Hematopoietic multipotent progenitor cell treated with erythropoietin and hydrocortisone succinate and interleukin-3 and kit ligand, for 8 days (in vitro differentiated cells): ENCODE measurements at regions not wholly inside any gene's neighbourhood (a gene's known extent, or its start where the extent isn't known, plus 50 kb on each side); places are given as distances from the start of the nearest gene placed in this dataset.

Experiments
- DNase-seq: peaks from one replicate; pipeline ENCODE4 v3.0.0-alpha.2; 2015

DNA sequence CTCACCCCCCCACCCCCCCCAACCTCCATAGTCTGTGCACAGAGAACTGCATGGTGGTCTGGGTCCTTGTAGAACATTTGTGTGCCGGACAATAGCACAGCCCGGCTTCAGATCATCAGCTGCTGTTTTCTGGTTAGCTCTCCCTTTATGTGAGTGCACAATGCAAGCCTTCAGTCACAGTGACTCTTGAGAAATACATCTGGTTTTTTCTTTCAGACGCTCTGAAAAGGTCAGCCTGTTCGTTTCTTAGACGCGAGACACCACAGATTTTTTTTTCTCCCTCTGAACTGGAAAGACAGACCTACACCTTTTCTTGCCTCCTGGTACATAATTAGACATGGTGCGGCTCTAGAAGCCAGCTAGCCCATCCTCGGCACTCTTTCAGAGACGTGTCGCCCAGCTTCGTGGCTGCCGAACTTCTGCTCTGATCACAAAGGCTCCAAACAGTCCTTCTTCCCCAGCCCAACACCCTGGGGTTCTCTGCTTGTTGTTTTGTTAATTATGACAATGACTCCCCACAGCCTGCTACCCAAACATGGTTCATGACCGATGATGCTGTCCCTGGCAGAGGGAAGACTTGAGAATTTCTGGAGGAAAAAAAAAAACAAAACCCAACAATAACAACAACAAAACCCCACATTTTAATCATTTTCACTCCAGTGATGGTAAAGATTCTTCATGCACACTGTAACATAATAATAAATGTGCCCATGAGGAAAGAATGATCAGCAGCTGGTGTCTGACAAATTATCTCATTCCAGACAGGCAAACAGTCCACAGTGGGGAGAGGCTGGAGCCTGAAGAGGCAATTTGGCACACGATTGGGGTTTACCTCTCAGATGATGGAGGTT is 241.4 kb upstream of the ZNF462 start:
- no peak for DNase-seq

DNA sequence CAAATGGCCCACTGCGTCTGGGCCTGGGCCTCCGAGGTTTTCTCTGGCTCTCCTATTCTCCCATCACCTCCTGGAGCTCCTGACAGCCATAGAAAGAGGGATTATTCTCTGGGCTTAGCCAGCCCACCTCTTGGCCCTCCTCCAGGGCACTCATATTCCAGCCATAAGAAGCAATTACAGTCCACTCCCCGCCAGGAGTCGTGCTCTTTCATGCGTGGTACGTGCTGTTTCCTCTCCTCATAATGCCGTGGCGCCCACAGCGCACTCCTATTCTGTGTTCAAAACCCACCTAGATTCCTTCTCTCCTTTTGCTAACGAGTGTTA is 240.8 kb upstream of the ZNF462 start:
- DNase-seq = no peak

GRCh38 chr9:106623558-106623957 is 239.4 kb upstream of the ZNF462 start:
- no peak for DNase-seq

- DNase-seq = no peak
These were observed 237.6 kb upstream of the ZNF462 start for GRCh38 chr9:106625259-106625789.

GRCh38 chr9:106626936-106627335 is 236.0 kb upstream of the ZNF462 start:
- no peak for DNase-seq

DNA sequence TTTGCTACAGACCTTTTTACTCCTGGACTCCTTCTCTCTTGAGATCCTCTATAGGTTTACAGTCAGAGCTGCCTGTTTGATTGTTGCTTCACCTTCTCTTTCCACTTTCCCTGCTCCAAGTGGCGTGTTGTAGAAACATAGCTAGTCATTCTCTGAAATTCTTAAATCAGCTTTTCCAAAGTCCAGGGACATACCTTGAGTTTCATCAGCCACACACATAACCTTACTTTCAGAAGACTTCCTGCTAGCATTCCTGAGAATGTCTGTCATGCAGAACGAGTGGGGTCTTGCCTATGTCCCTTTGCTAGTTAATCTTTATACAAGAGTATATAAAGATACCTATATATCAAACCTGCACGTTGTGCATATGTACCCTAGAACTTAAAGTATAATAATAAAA is 230.3 kb upstream of the ZNF462 start:
- no peak for DNase-seq

- no peak for DNase-seq
These were observed 228.8 kb upstream of the ZNF462 start for GRCh38 chr9:106634183-106634582.

- no peak for DNase-seq
These were observed 228.3 kb upstream of the ZNF462 start for GRCh38 chr9:106634641-106635040.

DNA sequence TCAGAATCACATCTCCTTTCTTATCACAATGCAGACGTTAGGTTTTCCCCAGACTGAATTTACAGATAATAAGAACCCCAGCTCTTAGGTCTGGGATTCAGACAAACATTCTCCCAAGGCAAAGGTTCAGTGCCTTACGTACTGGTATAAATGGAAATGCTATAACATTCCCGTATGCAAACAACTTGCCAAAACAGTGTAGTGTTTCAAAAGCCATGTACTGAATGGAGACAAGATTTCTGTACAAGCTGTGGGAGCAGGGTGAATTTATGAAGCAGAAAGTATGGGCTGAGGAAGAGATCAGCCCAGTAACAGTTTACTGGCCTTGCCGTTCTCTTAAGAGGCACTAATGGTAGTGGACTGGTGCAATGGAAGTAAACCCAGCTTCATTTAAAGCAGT is 225.5 kb upstream of the ZNF462 start:
- no peak for DNase-seq

GRCh38 chr9:106639873-106640568 is 222.9 kb upstream of the ZNF462 start:
- DNase-seq = no peak

GRCh38 chr9:106643211-106643930 is 219.6 kb upstream of the ZNF462 start:
- DNase-seq = no peak

GRCh38 chr9:106644661-106645060 is 218.3 kb upstream of the ZNF462 start:
- DNase-seq = no peak

- no peak for DNase-seq
These were observed 214.2 kb upstream of the ZNF462 start for GRCh38 chr9:106648799-106649198.

GRCh38 chr9:106649664-106650063 is 213.3 kb upstream of the ZNF462 start:
- no peak for DNase-seq

DNA sequence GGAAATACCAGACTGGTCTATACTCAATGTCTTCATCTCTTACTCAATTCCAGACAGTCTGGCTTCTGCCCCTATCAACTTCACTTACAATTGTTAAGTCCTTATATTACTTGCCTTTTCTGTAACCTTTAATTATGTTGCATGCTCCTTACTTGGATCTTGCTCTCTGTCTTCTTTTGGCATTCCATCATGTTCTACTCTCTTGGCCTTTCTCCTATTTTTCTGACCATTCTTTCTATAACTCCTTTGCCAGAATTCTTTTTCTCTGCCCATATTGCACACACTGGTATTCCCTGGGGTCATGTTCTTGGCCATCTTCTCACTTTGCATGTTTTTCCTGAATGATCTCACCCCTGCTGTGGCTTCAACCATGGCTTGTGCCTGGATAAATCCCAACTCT is 209.8 kb upstream of the ZNF462 start:
- no peak for DNase-seq

DNA sequence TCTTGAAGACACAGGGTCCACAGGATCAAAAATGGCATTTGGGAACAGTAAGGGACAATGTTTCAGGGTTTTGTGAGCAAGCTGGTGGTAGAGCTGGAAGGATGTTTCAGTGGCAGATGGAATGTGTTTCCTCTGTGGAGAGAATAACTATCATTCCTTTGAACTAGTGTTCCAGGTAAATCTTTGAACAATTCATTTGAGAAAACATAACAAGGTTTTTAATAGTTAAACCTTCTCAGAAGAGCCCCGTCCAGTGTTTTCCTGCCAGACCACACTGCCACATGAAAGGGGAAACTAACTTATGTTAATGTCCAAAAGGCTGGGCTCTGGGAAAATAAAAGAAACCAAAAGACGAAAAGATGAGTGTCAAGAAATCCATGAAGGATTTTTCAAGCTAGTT is 207.0 kb upstream of the ZNF462 start:
- DNase-seq = no peak

DNA sequence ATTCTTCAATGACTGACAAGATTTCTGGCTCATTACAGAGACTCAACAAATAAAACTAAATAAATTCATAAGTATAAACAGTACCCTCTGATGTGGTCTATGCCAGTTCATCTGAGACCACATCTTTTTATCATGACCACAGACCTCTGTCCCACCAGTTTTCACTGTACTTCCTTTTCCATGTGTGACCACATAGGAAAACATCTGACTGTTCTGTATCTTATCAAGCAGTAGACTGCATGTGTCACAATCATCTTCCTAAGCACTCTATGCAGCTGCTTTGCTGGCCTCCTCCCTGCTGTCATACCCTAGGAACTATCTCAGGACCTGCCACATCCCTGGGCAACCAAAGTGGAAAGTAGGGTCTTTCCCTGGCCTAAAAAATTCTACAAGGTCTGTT is 205.0 kb upstream of the ZNF462 start:
- DNase-seq = peak; percentile 2

DNA sequence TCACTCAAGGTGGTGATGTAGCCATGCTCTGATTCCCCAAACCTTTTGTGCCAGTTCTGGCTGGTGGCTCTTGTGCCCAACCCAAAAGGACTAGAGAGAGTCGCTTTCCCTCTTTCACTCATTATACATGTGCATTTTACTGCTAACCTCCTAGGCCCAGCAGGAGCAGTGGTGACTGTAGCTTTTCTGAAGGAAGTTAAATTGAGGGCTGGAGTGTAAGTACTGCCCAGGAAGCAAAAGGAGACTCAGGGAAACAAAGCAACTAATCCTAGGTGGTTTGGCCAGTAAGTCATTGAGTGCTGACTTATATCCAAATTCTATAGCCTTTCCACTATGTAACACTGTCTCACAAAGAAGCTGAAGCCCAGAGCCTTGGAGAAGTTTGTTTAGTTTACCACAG is 194.4 kb upstream of the ZNF462 start:
- DNase-seq = no peak

DNA sequence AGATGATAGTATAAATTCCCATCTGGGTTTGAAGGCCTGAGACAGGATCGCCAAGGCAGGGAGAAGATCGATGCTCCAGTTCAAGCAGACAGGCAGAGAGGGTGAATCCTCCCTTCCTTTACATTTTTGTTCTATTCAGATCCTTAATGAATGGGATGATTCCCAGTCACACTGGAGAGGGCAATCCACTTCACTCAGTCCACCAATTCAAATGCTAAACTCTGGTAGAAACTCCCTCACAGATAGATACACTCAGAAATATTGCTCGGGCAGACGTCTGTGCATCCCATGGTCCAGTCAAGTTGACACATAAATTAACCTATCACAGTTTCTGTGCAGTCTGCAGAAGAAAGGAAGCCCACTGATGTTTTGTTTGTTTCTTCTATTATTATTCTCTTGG is 193.1 kb upstream of the ZNF462 start:
- no peak for DNase-seq

GRCh38 chr9:106670418-106670817 is 192.5 kb upstream of the ZNF462 start:
- no peak for DNase-seq

DNA sequence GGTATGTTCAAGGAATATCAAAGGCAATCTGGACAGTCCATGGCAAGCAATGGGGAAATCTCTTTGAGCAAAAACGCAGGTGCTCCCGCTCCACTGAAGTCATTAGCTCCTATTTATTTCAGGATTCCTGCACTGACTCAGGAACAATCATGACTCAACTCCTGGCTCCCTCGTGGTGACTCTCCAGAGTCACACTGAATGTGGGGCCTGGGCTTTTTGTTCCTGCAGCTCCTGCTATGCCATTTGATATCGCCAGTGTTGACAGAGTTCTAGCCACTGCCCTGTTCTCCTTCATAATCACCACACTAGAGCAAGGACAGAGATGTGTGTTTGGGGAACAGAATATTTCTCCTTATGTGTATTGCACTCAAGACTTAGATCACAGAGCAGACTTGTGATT is 187.2 kb upstream of the ZNF462 start:
- no peak for DNase-seq

DNA sequence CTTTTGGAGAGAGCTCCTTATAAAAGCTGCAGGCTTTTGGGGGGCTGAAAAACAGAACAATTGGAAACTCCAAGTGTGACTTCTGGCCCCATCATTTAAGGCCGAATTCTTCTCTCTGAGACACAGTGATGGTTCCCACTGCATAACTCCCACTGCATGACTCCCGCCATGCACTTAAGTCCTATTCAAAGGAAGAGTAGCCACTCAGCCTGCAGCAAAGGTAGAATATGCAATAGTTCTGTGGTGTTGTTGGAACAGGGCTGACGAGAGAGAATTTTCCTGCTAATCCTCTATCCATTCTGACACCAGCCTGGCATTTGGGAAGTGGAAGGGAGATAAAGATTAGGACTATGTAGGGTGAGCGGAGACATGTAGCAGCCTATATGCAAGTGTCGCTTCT is 185.6 kb upstream of the ZNF462 start:
- no peak for DNase-seq

GRCh38 chr9:106677830-106678229 is 185.1 kb upstream of the ZNF462 start:
- DNase-seq = no peak

DNA sequence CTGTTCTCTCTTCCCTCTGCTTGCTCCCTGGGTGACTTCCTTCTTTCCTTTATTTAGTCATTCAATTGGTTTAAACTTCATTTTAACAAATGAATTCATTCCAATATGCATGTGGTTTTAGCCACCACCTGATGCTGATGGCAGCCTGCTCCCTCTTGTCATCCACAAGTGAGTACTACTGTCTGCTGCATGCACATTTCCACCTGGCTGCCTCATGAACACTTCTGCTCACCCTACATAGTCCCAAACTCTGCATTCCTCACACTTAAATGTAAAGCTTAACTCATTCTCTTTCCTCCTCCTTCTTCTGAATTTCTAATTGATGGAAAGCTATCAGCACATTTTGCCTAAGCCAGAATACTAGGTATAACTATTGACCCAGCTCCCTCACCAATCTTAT is 184.7 kb upstream of the ZNF462 start:
- DNase-seq = no peak
